HG03558 (cell line): ENCODE measurements at regions not wholly inside any gene's neighbourhood (a gene's known extent, or its start where the extent isn't known, plus 50 kb on each side); places are given as distances from the start of the nearest gene placed in this dataset.
"Not testable (repeated sequence)": the region's sequence is repeated elsewhere in the genome, so short reads cannot be mapped to it uniquely, and the experiment has no call there.

ENCODE experiments used
- ATAC-seq: cut with Tn5 transposase; IDR thresholded peaks from one replicate; pipeline ENCODE4 v1.9.1; 2021; ENCODE audit warnings: moderate number of reproducible peaks; ENCODE audit not compliant: unreplicated experiment; ENCODE audit errors: extremely low read depth

DNA sequence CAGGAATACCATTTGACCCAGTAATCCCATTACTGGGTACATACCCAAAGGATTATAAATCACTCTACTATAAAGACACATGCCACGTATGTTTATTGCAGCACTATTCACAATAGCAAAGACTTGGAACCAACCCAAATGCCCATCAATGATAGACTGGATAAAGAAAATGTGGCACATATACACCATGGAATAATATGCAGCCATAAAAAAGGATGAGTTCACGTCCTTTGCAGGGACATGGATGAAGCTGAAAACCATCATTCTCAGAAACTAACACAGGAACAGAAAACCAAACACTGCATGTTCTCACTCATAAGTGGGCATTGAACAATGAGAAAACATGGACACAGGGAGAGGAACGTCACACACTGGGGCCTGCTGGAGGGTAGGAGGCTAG, 556.1 kb upstream of the ADGRL2 start:
- ATAC-seq: not testable (repeated sequence)

DNA sequence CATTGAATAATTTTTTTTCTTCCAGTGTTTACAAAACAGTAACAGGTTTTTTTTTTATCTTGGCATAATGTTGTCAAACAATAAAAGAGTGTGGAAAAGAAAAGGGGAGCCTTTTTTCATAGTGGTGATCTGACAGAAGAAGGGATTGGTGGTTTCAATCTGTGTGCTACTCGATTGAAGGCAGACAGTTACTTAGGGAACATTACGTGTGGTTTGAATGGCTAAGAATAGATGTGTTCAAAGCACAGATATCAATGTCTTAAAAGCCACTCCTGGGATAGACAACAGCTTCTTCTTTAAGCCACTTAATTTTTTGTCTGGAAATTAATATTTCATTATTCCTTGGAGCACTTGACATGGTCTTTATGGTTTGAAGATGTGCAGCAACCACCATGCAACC, 558.6 kb upstream of the ADGRL2 start:
- no peak for ATAC-seq

DNA sequence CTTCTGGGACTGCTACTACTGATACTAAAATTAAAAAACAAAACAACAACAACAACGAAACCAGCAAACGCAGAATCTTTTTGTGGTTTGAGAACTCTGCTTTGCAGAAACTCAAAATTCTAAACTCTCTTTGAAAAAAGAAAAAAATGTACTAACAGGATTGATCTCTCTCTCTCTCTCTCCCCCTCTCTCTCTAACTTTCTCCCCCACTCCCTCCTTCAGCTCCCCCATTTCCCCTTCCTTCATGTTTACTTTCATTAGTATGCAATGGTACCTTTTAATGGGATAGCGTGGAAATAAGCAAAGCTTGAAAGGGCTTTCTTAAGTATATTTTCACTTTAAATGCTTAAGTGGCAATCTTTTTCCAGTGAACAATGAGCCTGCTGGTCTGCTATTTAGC, 562.6 kb upstream of the ADGRL2 start:
- no peak for ATAC-seq

DNA sequence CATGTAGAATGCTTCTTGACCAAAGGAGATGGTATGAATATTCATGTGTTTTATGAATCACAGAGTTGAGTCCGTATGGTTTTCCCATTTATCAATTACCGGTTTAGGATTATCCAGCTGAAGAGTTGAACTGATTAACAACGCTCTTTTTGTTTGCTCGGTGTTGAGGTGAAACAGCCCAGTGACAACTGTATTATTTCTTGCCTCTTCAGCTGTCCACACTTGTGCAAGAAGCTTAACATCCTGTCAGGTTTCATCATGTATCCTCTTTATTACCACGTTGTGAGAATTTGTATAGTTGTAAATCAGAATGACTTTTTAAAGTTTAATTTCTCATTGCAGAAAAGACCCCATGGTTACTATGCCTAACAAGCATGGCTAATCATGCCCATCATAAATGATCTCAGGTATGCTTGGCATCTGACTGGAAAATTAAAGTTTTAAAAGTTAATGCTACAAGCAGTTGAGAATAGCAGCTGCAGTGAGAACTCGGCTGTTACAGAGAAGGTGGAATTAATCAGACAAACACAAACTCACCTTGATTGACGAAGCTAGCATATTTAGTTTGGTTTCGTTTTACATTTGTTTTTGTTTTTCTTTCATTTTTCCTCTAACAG, 563.2 kb upstream of the ADGRL2 start:
- no peak for ATAC-seq

DNA sequence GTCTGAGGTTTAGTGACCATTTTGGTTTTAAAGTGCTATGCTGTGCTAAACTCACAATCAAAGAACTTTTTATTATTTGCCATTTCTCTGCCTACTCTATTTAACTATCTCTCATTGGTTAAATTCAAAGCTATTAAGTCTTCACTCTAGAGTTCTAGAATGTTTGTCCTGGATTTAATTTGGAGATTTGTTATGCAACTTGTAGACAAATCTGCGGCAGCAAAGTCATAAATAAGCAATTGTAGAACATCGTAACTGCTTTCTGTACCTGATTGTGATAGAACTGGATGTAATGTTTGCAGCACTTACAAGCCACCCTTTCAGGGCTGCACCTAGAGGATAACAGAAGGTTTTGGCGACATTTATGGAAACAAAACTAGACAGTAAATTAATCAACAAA, 566.5 kb upstream of the ADGRL2 start:
- ATAC-seq: no peak

DNA sequence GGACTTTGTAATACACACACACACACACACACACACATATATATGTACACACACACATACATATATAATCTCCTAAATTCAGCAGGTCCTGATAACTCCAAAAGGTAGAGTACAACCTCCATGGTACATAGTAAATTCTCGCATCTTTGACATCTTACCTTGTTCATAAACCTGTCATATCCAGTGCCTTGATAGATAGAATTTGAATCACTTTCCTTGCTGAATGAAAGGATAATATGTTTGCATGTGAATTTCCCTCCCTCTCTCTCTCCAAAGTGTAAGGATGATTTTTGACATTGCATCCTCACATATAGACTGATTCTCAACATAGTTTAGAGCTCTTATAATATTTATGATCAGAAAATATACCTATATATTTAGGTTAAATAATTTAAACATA, 567.1 kb upstream of the ADGRL2 start:
- no peak for ATAC-seq

DNA sequence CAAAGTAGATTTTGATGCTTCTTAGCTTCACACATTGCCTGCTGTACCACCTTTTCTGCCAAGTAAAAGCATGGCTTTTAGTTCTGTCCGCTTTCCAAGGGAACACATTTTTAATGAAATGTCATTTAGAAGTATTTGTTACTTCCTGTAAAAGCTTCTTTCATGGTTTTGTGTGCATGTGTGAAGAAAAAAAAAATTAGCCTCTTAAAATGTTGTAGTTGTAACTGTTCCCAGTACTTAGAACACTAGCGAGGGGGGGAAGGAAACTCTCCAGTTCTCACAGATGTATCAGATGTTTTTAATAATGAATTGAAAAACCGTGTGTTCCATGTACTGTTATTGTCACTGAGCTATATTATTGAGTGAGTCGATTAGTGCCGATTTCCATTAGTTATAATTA, 568.3 kb upstream of the ADGRL2 start:
- ATAC-seq: no peak

DNA sequence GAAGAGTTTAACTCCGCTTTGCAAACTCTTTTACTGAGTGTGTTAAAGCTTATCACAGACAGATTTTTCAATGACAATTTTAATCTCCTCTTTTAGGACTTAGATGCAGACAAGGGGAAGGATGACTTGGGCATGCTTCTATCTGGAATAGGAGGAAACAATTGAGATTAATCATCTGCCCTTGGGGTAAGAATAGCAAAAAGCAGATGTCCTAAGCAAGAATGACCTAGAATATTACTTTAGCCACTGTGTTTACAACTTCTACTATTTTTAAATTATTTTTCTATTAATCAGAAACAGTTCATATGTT, 569.0 kb upstream of the ADGRL2 start:
- no peak for ATAC-seq

DNA sequence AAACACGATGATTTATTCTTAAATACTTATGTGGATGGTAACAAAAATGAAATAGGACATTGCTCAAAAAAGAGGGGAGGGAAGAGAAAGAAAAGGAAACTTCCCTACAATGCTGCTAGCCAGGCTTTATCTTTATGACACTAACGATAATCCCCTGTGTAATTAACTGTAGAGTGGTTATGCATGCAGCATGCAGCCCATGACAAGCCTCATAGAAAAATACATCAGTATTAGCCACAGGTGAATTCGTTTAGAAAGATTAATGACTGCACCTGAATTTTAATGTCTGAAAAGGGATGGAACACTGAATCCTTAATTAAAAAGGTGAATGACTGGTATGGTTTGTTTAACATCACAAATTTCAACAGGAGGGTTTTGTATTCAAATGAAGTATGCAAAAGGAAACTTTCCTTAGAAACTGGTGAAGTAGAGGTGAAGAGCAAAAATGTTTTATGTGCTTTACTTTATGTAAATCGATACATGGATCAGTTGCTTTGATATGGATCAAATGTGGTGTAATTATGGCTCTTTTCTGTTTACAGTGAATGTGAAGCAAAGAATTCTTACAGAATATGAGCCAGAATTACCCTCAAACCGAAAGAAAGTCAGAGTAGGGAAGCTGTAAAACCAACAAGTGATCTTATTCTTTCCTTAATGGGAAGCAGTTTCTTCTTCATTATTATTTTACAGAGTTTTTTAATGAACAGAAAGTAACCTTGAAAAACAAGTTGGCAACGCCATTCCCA, 569.6 kb upstream of the ADGRL2 start:
- ATAC-seq: no peak

DNA sequence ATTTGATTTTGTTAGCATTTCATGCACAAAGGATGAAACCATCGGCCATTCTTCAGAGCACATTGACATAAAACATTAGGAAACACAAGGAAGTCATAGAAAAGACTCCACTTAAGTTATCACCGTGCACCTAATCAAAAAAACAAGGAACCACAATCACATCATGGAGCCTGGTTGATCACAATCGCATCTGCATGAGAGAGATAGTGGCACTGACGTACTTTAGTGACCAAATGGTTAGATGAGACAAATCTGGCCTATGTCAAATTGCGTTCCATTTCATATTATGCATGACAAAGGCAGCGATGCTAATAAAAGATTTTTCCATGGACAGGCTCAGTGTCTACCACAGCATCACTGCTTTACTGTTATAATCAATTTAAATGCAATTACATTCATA, 571.8 kb upstream of the ADGRL2 start:
- ATAC-seq: no peak

DNA sequence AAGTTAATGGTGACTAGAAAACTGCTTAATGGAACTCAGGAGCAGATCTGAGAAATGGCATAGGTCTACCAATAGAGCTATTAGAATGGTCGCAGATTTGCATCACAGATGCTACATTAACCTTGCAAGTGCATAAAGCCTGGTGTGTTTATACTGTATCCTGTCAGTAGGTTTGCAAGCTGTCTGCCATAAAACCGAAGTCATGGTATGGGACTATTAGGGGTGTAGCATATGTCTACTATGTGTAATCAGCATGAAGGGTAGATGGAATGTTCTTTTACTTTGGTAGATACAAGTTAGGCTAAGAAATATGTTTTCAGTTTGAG, 574.2 kb upstream of the ADGRL2 start:
- ATAC-seq: no peak

DNA sequence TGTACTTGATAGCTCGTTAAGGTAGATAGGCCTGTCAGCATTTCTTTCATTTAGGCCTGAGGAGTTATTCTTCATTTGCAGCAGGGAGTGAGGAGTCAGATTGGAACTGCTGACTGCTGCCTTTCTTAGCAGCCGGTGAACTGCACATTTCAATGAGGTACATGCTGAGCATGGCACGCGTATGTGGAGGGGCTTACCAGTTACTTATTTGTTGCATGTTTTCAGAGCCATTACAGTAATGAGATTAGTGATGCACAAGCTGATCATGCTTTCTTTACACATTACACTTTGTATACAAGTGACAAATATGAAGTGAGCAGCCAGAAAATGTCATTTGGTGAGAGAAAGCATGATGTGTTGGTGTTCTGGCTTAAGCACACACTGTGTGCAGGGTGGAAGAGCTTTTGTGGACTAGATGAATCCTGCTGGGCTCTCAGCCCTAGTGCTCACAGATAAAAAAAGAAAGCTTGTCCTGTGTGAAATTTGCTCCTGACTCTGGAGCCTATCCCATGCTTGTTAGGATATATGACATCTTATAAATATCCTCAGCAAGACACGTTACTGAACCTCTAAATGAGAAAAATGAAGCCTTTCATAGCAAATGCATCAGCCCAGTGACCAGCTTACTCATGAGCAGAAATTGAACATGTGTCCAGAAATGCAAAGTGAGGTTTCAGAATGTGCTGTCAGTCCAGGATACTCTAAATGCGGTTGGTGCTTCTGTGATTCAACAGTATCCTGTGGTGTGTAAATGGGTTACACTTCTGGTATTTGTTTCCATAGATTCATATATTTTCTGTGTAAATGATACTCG, 574.7 kb upstream of the ADGRL2 start:
- no peak for ATAC-seq

DNA sequence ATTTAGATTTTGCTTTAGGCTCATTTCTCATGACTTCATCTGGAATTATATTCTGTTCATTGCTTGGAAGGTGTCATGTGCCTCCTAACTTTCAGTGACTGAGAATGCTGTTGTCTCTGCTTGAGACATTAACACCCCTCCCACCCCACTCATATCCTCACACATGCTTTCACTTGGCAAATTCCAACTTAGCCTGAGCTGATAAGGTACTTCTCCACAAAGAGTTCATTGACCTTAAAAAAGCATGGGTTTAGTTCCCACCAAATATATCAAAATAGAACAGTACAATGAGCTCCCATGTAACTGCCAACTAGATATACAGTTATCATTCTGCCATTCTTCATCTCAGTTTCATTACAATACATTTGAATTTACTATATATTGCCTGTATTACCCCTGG, 576.5 kb upstream of the ADGRL2 start:
- ATAC-seq: no peak

DNA sequence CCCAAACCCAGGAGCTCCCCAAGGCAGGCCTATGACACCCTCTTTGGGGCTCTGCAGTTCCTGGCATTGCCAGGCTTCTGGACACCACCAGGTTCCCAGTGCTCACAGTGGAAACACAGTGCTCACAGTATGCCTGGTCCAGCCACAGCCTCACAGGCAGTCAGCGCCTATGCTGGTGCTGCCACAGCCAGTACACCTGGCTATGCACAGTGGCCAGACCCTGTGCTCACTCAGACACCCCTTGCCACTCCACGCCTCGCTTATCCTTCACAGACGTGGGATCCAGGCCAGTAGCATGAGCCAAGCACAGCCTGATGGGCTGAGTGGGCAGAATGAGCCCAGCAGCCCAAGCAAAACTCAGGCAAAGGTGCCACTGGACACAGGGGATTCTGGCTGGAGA, 579.2 kb upstream of the ADGRL2 start:
- no peak for ATAC-seq

DNA sequence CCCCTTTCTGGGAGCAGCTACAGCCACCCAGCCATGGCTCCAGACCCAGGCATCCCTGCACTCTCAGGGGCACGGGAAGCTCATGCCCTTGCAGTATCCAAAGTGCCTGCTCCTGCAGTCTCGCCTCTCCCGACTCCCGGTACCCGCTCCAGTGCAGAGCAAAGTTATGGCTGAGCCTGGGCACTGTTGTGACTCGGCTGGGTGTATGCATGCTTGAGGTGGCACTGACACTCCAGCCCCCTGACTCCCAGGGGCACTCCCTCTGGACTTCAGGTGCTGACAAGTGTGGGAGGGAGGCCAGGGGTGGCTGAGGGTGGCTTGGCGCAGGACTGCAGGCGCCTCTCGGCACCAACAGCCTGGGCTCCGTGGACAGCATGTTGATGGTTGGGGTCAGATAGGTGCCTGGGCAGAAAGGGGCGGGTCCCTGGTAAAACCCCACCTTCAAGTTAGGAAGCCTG, 580.1 kb upstream of the ADGRL2 start:
- ATAC-seq: no peak

DNA sequence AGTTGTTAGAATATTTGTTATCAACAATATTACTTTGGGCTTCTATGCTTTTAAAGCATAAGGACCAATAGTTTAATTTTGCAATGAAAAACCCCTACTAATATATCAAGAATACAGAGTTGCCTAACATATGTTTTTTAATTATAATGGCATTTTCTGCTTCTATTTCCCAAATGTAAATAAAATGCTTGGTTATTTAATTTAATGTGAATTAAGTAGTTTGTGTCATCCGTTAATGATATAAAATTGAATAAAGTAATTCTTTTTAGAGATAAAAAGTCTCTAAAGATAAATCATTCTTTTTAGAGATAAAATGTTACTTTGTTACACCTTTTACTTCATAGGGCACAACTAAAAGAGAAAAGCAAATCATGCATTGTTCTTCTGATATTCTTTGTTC, 583.7 kb upstream of the ADGRL2 start:
- ATAC-seq: no peak

DNA sequence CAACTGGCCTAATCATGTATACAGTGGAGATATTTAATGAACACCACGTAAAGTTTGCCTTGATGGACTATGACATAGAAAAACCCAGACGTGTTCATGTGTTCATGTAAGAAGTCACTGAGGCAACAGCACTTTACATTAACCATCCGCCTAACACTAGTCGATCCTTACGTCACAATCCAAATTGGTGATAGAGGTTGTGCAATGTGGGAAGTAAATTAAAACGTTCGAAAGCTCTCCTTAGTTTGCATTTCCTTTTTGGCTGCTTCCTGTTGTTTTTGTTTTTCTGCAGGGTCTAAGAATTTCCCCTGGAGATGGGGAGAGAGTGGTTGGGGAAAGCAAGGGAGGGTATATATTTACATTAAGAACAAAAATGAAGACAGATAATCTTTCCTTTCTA, 587.5 kb upstream of the ADGRL2 start:
- no peak for ATAC-seq

DNA sequence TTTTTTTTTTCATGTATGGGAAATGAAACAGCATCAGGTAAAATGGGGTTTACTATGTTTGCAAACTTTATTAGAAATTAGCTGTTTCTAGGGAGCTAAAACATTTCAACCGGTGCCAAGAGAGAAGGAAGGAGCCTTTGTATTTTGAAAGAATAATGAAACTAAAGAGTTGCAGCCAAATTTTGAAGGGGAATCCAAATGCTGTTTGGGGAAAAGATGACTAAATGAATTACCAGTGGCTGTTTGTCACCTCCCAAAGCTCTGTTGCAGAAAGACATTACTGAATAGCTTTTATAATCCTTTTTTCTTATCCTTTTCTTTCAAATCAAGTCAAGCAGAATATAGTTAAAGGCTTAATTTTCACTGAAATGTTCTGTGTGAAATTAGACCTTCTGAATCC, 591.3 kb upstream of the ADGRL2 start:
- ATAC-seq: no peak

DNA sequence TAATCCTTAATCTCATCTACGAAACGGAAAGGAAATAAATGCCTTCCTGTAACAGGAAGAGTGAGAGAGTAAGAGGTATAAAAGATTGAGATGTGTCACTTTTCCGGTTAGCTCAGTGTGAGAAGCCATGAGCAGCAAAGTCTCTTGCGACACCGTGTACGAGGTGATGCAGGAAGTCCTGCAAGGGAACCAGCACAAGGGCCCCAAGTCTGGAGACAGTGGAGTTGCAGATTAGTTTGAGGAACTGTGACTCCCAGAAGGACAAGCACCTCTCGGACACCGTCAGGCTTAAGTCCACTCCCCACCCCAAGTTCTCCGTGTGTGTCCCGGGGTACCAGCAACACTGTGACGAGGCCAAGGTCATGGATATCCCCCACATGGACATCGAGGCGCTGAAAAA, 592.3 kb upstream of the ADGRL2 start:
- no peak for ATAC-seq

DNA sequence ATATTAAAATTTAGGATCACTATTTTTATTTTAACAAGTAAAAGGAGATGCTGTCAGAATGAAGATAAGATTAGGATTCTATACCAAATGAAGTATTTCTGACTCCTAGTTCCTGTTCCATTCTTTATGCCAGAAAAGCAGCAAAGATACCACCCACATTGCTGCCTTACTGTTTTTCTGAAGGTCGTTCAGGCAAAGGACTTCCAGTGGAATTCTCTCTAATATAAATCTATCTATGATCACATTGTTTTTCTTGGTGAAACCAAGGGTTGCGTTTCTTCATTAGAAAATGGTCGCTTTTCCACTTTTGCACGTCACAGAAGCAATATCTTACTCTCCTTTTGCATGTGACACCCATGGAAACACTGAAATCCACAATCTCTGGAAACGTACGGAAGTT, 594.8 kb upstream of the ADGRL2 start:
- no peak for ATAC-seq

DNA sequence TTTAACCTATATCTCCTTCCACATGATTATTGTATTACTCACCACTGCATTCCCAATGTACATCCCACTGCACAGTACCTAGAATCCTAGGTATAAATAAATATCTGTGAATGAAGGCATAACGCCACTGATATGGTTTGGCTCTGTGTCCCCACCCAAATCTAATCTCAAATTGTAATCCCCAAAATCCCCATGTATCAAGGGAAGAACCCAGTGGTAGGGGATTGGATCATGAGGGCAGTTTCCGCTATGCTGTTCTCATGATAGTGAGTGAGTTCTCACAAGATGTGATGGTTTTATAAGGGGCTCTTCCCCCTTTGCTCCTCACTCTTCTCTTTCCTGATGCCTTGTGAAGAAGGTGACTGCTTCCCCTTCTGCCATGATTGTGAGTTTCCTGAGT, 599.0 kb upstream of the ADGRL2 start:
- ATAC-seq: no peak

DNA sequence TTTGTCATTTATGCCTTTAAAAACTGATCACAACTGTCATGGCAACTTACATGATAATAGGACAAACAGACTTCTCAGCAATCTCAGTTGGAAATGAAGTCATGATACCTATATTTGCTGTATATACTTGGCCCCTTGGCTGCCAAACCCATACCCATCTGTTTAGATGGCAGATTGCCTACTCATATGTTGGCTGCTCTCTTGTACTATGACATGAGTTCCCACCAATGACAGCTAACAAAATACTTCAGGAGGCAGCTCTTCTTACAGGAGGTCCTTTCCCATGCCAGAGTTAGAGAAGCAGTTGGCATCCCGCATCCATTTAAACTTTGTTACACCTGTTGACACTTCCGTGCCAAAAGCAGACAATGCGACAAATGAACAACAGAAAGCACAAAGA, 603.1 kb upstream of the ADGRL2 start:
- no peak for ATAC-seq
